PC-9 (cell line): ENCODE measurements at regions not wholly inside any gene's neighbourhood (a gene's known extent, or its start where the extent isn't known, plus 50 kb on each side); places are given as distances from the start of the nearest gene placed in this dataset.
A peak's percentile ranks its signal among the peaks of the same experiment; 100 is the strongest.

Experiments
- BruUV-seq: library from RNA; stranded (reverse); fragments of 400-500 nt; replicated peaks from 2 replicates; lab custom pipeline; 2021; lab: Mats Ljungman, UMichigan
- CTCF ChIA-PET: fragments of 300-600 bp; sonication (Branson Sonifier 250); formaldehyde crosslinking; loops from one replicate; lab custom pipeline; 2022; ENCODE audit warnings: antibody characterized with exemption; lab: Charles Lee
- POLR2A ChIA-PET: fragments of 300-600 bp; sonication (Branson Sonifier 250); formaldehyde crosslinking; loops from one replicate; lab custom pipeline; 2022; ENCODE audit warnings: antibody characterized with exemption; ENCODE audit not compliant: unreplicated experiment; lab: Charles Lee
- DNase-seq, 2 experiments: peaks; one replicate each; pipeline versions ENCODE4 v3.0.0 to v3.0.0-alpha.2; 2015 to 2022; ENCODE audit warnings: mixed read lengths in 1 of 2
- H2AFZ ChIP-seq: fragments of 200-600 bp; sonication (generic); 2 replicates; pipeline ENCODE4 v1.8.1; 2017; ENCODE audit warnings: antibody characterized with exemption
- H3F3A ChIP-seq: fragments of 200-600 bp; sonication (generic); 2 replicates; pipeline ENCODE4 v1.8.1; 2017; ENCODE audit warnings: antibody characterized with exemption, mild to moderate bottlenecking, low read depth; ENCODE audit not compliant: insufficient read depth
- H3K27ac ChIP-seq: fragments of 200-600 bp; sonication (generic); 2 replicates; pipeline ENCODE4 v1.6.1; 2016; ENCODE audit warnings: mixed run types
- H3K27me3 ChIP-seq: fragments of 200-600 bp; sonication (generic); 2 replicates; pipeline ENCODE4 v1.6.1; 2016; ENCODE audit warnings: low read depth, mixed run types; ENCODE audit not compliant: insufficient read depth
- H3K36me3 ChIP-seq: fragments of 200-600 bp; sonication (generic); 2 replicates; pipeline ENCODE4 v1.6.1; 2016; ENCODE audit warnings: low read depth, mixed run types
- H3K4me1 ChIP-seq: fragments of 200-600 bp; sonication (generic); replicated peaks from 2 replicates; pipeline ENCODE4 v1.6.1; 2016; ENCODE audit warnings: mixed run types; ENCODE audit not compliant: insufficient read depth
- H3K4me2 ChIP-seq: fragments of 200-600 bp; sonication (generic); 2 replicates; pipeline ENCODE4 v1.6.1; 2017; ENCODE audit warnings: mixed run types
- H3K4me3 ChIP-seq: fragments of 200-600 bp; sonication (generic); 2 replicates; pipeline ENCODE4 v1.6.1; 2016; ENCODE audit warnings: mixed run types
- H3K79me2 ChIP-seq: fragments of 200-600 bp; sonication (generic); 2 replicates; pipeline ENCODE4 v1.6.1; 2017; ENCODE audit warnings: low read depth, mixed run types
- H3K9me2 ChIP-seq: fragments of 200-600 bp; sonication (generic); 2 replicates; pipeline ENCODE4 v1.8.1; 2017; ENCODE audit warnings: mild to moderate bottlenecking; ENCODE audit not compliant: insufficient read depth
- H3K9me3 ChIP-seq: fragments of 200-600 bp; sonication (generic); 2 replicates; pipeline ENCODE4 v1.8.1; 2016; ENCODE audit warnings: low read depth; ENCODE audit not compliant: insufficient read depth
- H4K20me1 ChIP-seq: fragments of 200-600 bp; sonication (generic); 2 replicates; pipeline ENCODE4 v1.8.1; 2017; ENCODE audit not compliant: insufficient read depth
- EZH2 ChIP-seq: fragments of 200-600 bp; sonication (generic); IDR thresholded peaks from 2 replicates; pipeline ENCODE4 v1.8.0; 2017; ENCODE audit warnings: antibody characterized with exemption, low read depth
- intact Hi-C: fragments of 100-400 bp; cut with micrococcal nuclease; formaldehyde crosslinking; loops from one replicate; pipeline ENCODE4 v1.10.0; 2022; ENCODE audit not compliant: unreplicated experiment
- TF ChIP-seq, protein P1 (sequence below): fragments of 200-600 bp; sonication (generic); conservative IDR thresholded peaks from 2 replicates; pipeline ENCODE4 v1.6.1; 2017; ENCODE audit warnings: mixed run types, antibody characterized with exemption, mild to moderate bottlenecking, moderate library complexity

DNA sequence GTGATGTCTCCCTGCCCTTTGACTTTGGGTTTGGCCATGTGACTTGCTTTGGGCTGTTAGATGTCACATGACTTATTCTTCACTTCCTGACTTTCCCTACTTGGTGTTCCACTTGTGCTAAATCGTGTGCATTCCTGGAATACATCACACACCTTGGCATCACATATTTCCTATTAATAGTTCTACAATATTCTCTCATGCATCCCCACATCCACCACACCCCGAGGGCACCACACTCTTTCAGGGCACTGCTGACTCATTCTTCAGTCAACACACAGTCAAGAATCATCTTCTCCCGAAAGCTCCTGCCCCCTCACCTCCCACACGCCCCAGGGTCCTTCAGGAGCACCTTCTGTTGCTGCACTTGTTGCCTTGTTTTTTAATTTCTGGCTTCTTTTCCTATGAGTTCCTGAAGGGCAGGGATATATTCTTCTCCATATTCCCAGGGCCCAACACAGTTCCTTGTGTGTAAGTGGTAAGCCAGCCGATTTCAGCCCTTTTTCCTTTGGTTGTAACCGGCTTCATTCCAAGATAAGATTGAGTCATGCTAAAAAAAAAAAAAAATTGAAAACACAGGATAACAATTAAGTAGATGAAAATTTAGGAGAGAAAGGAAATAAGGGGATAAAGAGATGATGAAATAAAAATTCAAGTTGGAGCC is 341.4 kb downstream of the SLC4A3 start:
- Histone ChIP-seq H3K9me2 (no peaks in the 10 kb centered on the region), H3K4me1 (peaks cover 35% of the 10 kb centered on the region), H4K20me1 (no peaks in the 10 kb centered on the region), H3K4me2 (peak overlapping the region; percentile 49), H3F3A (peaks cover 15% of the 10 kb centered on the region; the same call in 1 of the 2 replicates), H3K36me3 (no peaks in the 10 kb centered on the region), H3K27ac (peak overlapping the region; percentile 86), H3K9me3 (peaks cover 15% of the 10 kb centered on the region; the same call in 1 of the 2 replicates), H2AFZ (no peak overlapping the region), H3K4me3 (no peak overlapping the region), H3K27me3 (no peaks in the 10 kb centered on the region), H3K79me2 (no peaks in the 10 kb centered on the region)
- TF ChIP-seq EZH2, result no peak
- TF ChIP-seq, protein P1, sequence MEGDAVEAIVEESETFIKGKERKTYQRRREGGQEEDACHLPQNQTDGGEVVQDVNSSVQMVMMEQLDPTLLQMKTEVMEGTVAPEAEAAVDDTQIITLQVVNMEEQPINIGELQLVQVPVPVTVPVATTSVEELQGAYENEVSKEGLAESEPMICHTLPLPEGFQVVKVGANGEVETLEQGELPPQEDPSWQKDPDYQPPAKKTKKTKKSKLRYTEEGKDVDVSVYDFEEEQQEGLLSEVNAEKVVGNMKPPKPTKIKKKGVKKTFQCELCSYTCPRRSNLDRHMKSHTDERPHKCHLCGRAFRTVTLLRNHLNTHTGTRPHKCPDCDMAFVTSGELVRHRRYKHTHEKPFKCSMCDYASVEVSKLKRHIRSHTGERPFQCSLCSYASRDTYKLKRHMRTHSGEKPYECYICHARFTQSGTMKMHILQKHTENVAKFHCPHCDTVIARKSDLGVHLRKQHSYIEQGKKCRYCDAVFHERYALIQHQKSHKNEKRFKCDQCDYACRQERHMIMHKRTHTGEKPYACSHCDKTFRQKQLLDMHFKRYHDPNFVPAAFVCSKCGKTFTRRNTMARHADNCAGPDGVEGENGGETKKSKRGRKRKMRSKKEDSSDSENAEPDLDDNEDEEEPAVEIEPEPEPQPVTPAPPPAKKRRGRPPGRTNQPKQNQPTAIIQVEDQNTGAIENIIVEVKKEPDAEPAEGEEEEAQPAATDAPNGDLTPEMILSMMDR, result no peak
- ChIA-PET CTCF (interaction anchor here (0.6 to 0.8 kb wide), 2 partner anchors 158 to 1603 kb away, joined by 3 to 4 read pairs; no protein-coding TSS in a partner anchor), POLR2A (no interaction called here)
- intact Hi-C loops, result loop anchor here (1.0 kb wide), 2 partner anchors 233 to 259 kb away; no protein-coding TSS in a partner anchor
- DNase-seq, result peak; percentile 86 to 89
- BruUV-seq, result TSS peak; percentile 97

DNA sequence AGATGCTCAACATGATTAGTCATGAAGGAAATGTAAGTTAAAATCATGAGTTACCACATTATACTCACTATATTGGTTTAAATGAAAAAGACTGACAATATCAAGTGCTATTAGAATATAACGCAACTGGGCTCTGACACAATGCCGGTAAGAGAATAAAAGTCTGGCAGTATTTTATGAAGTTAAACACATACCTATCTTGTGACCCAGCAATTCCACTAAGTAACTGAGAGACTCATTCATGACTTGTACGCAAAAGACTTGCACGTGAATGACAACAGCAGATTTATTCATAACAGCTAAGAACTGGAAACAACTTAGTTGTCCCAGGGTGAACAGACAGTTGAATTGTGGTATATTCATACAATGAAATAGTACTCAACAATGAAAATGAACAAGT is 342.1 kb downstream of the SLC4A3 start:
- H3K9me3 ChIP-seq, result peaks cover 15% of the 10 kb centered on the region; the same call in 1 of the 2 replicates
- peak overlapping the region; percentile 49 for H3K4me2 ChIP-seq
- TF ChIP-seq, protein P1, result no peak
- TF ChIP-seq EZH2, result no peak
- H3K27me3 ChIP-seq, result no peaks in the 10 kb centered on the region
- peak overlapping the region; percentile 86 for H3K27ac ChIP-seq
- peak in 1 of 2 experiments; percentile 49 for DNase-seq
- ChIA-PET POLR2A (interaction anchor here (0.6 kb wide), 1 partner anchor 1868 kb away, joined by 3 read pairs; no protein-coding TSS in a partner anchor), CTCF (interaction anchor here (0.6 kb wide), 1 partner anchor 1602 kb away, joined by 4 read pairs; no protein-coding TSS in a partner anchor)
- no peaks in the 10 kb centered on the region for H3K79me2 ChIP-seq
- H3K4me1 ChIP-seq, result peaks cover 35% of the 10 kb centered on the region
- no peaks in the 10 kb centered on the region for H3K36me3 ChIP-seq
- intact Hi-C loops, result loop anchor here (1.0 kb wide), 1 partner anchor 233 kb away; no protein-coding TSS in a partner anchor
- no peak overlapping the region for H2AFZ ChIP-seq
- peaks cover 15% of the 10 kb centered on the region; the same call in 1 of the 2 replicates for H3F3A ChIP-seq
- no peaks in the 10 kb centered on the region for H4K20me1 ChIP-seq
- no peaks in the 10 kb centered on the region for H3K9me2 ChIP-seq
- no TSS peak for BruUV-seq
- H3K4me3 ChIP-seq, result no peak overlapping the region

DNA sequence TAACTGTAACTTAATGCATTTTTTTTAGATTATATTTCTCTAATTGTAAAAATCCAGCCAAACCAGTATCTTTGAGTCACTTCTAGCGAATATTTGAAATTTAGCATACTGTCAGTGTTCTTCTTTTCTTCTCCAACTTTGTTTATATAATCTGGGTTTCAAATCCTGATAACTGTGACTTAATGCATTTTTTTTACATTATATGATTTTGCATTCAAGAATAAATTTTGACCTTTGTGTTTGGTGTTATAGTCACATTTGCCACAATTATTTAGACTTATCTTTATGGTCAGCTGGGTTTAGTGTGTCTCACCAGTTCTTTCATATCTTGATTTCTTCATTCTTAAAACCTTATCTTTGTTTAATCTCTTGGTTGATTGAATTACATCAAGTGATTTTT is 345.7 kb downstream of the SLC4A3 start:
- intact Hi-C loops, result no loop called here
- Histone ChIP-seq H3K4me3 (no peak overlapping the region), H3K27me3 (no peaks in the 10 kb centered on the region), H3K79me2 (no peaks in the 10 kb centered on the region), H3K36me3 (no peaks in the 10 kb centered on the region), H3K4me1 (peaks cover 15% of the 10 kb centered on the region), H3K27ac (no peak overlapping the region), H3K9me3 (peaks cover 7% of the 10 kb centered on the region), H4K20me1 (no peaks in the 10 kb centered on the region), H3K4me2 (no peak overlapping the region), H3K9me2 (no peaks in the 10 kb centered on the region), H2AFZ (no peak overlapping the region), H3F3A (peaks cover 12% of the 10 kb centered on the region; the same call in 1 of the 2 replicates)
- ChIA-PET POLR2A (no interaction called here), CTCF (no interaction called here)
- BruUV-seq, result no TSS peak
- TF ChIP-seq EZH2, result no peak
- TF ChIP-seq, protein P1, result no peak
- DNase-seq, result no peak
